GM19463 (cell line): ENCODE measurements at regions not wholly inside any gene's neighbourhood (a gene's known extent, or its start where the extent isn't known, plus 50 kb on each side); places are given as distances from the start of the nearest gene placed in this dataset.

ENCODE experiments used
- ATAC-seq: cut with Tn5 transposase; IDR thresholded peaks from one replicate; pipeline ENCODE4 v1.9.1; 2021; ENCODE audit warnings: mild to moderate bottlenecking, moderate library complexity; ENCODE audit not compliant: unreplicated experiment

DNA sequence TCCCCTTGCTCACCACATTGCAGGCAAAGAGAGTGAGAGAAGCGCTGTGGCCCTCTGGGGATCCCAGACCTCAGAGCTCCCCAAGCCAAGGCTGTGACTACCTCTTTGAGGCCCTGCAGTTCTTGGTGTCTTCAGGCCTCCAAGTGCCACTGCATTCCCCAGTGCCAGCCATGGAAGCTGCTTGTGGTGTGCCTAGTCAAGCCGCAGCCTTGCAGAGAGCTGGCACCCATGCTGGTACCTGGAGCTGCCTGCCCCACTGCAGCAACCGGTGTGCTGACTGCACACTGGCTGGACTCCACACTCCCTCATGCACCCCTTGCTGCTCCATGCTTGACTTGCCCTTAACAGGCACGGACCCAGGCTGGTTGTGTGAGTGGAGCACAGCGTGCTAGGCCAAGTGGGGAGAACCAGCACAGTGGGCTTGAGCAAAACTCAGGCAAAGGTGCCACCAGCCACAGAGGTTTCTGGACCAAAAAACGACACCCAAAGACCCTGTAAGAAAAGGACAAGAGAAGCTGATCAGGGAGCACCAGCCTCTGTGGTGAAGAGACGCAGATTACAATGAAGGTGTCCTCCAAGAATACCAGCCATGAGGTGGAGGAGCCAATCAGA lies 113.5 kb upstream of the TMEM18 start:
- ATAC-seq = no peak

GRCh38 chr2:790081-790480 lies 112.9 kb upstream of the TMEM18 start:
- ATAC-seq = no peak

- ATAC-seq = no peak
Measured at GRCh38 chr2:789529-789928, 112.3 kb upstream of the TMEM18 start.

DNA sequence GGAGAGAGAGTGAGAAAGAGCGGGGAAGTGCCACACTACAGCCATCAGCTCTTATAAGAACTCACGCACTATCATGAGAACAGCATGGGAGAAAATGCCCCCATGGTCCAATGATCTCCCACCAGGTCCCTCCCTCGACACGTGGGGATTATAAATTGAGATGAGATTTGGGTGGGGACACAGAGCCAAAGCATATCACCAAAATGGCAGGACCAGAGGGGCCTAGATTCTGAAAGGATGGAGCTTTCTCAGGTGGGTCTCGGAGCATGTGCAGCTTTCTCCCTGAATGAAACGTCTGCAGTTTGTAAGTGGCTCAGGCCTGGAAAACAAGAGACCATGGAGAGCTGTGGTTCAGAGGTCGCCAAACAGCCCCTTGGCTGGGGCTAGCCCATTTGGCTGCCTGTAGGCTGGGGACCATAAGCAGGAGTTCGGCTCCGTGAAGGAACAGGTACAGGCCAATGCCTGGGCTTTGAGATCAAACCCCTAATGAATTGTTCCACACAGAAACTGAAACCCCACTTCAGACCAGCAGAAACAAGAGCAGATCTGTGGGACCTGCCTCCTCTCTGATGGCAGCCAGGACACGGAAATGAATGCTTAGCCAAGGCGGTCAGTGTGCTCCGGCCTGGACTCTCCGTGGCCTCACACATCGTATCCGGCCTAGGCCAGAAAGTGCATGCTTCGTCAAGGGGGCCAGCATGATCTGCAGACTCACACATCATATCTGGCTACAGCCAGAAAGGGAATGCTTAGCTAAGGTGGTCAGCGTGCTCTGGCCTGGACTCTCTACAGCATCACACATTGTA lies 111.2 kb upstream of the TMEM18 start:
- no peak for ATAC-seq

- ATAC-seq = no peak
Measured at GRCh38 chr2:784753-785152, 107.5 kb upstream of the TMEM18 start.

GRCh38 chr2:780581-780980 lies 103.4 kb upstream of the TMEM18 start:
- no peak for ATAC-seq

GRCh38 chr2:780002-780401 lies 102.8 kb upstream of the TMEM18 start:
- ATAC-seq = no peak

DNA sequence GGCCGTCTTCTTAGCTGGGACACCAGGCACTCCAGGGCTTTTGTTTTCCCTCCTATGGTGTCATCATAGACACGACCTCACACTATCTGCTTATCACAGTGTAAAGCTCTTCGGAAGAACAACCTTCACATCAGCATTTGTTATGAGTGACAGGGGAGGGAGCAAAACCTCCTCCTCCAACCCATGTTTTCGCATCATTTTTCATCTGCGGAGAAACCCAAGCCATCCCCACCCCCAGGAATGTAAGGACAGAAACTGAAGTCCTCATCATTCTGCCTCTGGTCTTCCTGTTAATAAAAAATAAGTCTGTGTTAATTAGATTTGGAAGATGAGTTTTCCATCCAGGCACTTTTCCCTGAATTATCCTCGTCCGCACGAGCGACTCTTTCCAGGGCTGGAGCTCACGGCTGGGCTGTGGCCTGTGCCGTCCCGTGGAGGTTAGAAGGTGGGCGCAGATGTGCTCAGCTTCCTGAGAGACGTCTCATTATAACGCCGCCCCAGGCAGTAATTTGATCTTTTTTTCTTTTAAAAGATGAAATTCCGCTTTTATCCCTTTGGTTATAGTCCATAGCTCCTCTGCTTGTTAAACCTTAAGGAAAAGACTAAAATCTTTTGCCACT lies 101.6 kb upstream of the TMEM18 start:
- ATAC-seq = no peak

DNA sequence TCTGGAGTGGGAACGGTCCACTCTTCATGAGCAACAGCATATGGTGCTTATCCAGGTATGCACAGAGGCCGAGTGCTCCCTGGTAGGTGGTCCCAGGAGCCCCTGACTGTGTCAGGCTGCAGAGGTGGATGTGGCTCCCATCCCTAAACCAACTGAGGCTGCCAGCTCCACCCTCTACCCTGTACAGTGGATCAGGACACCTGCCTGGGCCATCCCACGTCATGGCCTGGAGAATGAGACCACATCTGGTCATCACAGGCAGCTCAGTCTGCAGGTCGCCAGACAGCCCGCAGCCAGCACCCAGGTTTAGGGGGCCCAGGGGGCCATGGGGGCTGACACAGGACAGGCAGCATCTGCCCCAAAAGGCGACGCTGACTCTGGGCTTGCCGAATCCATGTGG lies 100.3 kb upstream of the TMEM18 start:
- no peak for ATAC-seq

GRCh38 chr2:777051-777450 lies 99.8 kb upstream of the TMEM18 start:
- no peak for ATAC-seq

- ATAC-seq = no peak
Measured at GRCh38 chr2:776487-776886, 99.3 kb upstream of the TMEM18 start.

DNA sequence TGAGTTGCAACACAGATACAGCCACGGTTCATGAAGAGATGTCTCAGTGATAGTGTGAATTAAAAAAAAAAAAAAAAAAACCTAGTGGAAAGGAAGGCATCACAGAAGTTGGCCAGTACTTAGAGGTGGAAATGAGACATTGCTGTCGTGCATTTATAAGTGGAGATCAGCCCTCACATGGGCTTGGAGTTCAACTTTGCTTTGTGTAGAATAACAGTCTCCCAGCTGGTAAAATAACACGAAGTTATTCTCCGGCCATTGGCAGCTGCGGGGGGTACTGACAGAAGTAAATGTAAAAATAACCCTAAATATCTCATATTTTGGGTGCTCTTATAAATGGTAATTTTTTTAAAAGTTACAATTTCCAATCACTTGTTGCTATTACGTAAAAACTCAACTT lies 98.8 kb upstream of the TMEM18 start:
- ATAC-seq = no peak

DNA sequence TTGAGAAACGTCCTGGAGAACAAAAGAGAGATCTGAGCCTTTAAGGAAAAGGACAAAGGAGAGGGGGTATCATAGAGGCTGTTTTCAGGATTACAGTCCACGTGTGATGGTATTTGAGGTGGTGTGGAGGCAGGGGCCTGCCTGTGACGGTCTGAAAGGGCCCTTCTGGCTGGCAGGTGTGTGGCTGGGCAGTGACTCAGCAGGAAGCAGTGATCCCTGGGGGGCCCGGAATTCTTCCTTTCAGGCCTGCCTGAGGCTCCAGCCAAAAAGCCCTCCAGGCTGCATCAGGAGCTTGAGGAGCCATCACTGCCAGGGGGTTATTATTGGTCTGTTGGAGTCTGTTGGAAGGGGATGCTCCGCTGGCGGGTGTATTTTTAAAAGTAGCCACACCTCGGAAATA lies 97.2 kb upstream of the TMEM18 start:
- no peak for ATAC-seq

GRCh38 chr2:773256-774160 lies 96.3 kb upstream of the TMEM18 start:
- peak; percentile 59 for ATAC-seq

- no peak for ATAC-seq
Measured at GRCh38 chr2:771538-771937, 94.3 kb upstream of the TMEM18 start.

DNA sequence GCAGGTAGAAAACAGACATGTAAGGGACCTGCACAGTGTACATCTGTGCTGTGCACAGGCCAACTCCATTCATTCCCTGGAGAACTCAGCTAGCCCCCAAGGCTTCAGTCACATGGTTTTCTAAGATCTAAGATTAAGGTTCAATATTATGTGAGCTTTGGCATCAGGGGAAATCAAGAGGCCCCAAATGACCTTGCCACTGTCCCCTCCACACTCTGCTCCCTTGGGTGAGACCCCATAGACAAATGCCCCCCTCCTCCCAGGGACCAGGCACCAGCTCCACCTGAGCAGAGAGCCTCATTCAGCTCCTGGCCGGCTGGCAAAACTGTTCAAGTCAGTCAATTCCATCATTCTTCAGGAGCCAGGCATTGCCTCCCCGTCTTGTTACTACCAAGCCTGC lies 93.6 kb upstream of the TMEM18 start:
- no peak for ATAC-seq

DNA sequence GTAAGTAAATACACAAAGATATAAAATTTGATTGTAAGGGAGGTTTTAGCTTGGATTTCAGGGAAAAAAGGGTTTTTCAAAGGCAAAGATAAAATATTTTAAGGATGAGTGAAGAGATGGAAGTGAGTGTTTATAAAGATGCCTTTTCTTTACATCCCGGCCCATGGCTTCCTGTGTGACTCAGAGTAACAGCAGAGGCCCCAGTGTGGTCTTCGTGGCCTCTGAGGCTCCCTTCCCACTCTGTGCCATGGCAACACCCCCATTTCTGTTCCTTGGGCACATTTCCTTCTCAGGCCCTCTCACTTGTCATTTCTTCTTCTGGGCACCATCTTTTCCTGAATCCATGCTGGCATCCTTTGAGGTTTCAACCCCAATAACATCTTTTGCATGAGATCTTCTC lies 92.6 kb upstream of the TMEM18 start:
- no peak for ATAC-seq

DNA sequence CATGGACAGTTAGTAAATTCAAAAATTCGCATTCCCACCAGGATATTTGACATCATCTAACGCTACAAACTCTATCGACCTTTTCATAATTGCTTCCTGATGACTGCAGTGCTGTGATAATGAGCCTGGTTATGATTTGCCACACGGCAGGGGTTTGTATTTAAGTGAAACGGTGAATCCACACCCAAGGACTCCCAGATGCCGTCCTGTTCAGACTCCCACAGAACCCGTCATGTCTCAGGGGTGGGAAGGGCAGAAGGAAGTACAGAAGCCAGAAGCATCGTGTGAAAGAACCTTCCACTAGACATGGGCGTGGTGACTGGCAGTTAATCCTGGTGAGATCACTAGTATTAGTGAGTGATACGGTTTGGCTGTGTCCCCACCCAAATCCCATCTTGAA lies 91.2 kb upstream of the TMEM18 start:
- ATAC-seq = no peak

GRCh38 chr2:767944-768343 lies 90.7 kb upstream of the TMEM18 start:
- no peak for ATAC-seq

DNA sequence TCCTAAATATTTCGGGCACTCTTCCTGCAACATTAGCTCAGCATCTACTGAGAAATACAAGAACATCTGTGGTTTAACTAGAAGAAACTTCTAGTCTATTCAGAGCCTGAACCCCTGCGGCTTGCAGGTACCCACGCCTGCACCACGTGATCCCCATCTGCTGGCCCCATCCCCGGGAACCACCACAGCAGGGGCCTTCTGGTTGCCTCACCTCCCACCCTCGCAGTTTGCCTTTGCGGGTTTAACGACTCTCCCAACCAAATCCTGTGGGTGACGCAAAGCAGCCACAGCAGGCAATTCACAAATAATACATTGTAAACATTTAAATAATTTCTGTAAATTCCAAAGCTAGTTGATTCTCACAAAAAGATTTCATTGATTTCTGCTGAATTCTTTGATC lies 90.2 kb upstream of the TMEM18 start:
- no peak for ATAC-seq

DNA sequence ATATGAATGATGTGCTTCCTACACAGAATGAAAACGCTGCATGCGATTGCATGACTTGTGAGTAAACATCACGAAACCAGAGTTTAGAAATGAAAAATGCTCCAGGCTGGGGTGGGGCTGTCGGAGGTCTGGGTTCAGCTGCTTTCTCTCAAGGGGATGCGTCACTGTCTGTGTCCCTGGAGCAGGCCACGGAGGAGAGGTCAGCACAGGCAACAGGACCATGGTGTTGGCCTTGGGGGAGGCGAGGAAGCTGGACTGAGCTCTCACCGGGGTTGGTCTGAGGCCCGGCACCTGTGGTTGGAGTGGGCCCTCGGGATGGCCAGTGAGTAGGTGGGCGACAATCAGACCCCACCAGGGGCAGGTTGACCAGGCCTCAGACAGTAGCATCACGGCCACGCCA lies 89.0 kb upstream of the TMEM18 start:
- no peak for ATAC-seq
